HEK293 (cell line): ENCODE measurements at regions not wholly inside any gene's neighbourhood (a gene's known extent, or its start where the extent isn't known, plus 50 kb on each side); places are given as distances from the start of the nearest gene placed in this dataset.

ENCODE experiments used
- CTCF ChIP-seq: fragments of 450-650 bp; formaldehyde crosslinking; IDR thresholded peaks from 2 replicates; pipeline ENCODE4 v1.5.1; 2016; ENCODE audit warnings: missing biosample characterization, missing genetic modification characterization
- GLI2 ChIP-seq: fragments of 450-650 bp; formaldehyde crosslinking; IDR thresholded peaks from 2 replicates; pipeline ENCODE4; 2017; ENCODE audit warnings: missing biosample characterization, missing genetic modification characterization, low read depth, borderline replicate concordance
- KLF16 ChIP-seq: fragments of 450-650 bp; formaldehyde crosslinking; IDR thresholded peaks from 2 replicates; pipeline ENCODE4 v1.5.1; 2017; ENCODE audit warnings: missing biosample characterization, missing genetic modification characterization
- ZNF140 ChIP-seq: fragments of 450-650 bp; formaldehyde crosslinking; IDR thresholded peaks from 2 replicates; pipeline ENCODE4 v1.5.1; 2016; ENCODE audit warnings: missing biosample characterization, missing genetic modification characterization

- TF ChIP-seq ZNF140 (tag by site-specific recombination) (no peak), KLF16 (tag by site-specific recombination) (no peak), CTCF (tag by site-specific recombination) (no peak), GLI2 (tag by site-specific recombination) (no peak)
Measured at GRCh38 chr11:120019191-120019590, 118.7 kb downstream of the TRIM29 start.
